Motor neuron (in vitro differentiated cells): ENCODE measurements at regions not wholly inside any gene's neighbourhood (a gene's known extent, or its start where the extent isn't known, plus 50 kb on each side); places are given as distances from the start of the nearest gene placed in this dataset.

Experiments used
- ATAC-seq, 8 experiments: fragments of 200-7000 bp; cut with Tn5 transposase; replicated peaks in 6 of 8; 2 replicates each; pipeline ENCODE4 v1.8.0; 2021; ENCODE audit warnings: mild to moderate bottlenecking in 8 of 8, moderate library complexity in 8 of 8
- H3K27ac ChIP-seq, 2 donors: fragments of 250-450 bp; sonication (Bioruptor Pico); 2 replicates each; pipeline ENCODE4 v1.9.0; 2021; ENCODE audit warnings: antibody characterized with exemption in 2 of 2, mild to moderate bottlenecking in 2 of 2, moderate library complexity in 1 of 2
- H3K4me1 ChIP-seq, 2 donors: fragments of 250-450 bp; sonication (Bioruptor Pico); replicated peaks in 1 of 2; 2 replicates each; pipeline ENCODE4 v1.6.1; 2021; ENCODE audit warnings: antibody characterized with exemption in 2 of 2, mild to moderate bottlenecking in 2 of 2, moderate library complexity in 1 of 2
- H3K4me3 ChIP-seq, 5 donors: fragments of 250-450 bp; sonication (Bioruptor Pico); 2 replicates each; pipeline ENCODE4 v1.9.0; 2021; ENCODE audit warnings: antibody characterized with exemption in 5 of 5, mild to moderate bottlenecking in 5 of 5, moderate library complexity in 4 of 5
- WGBS, 10 experiments: fragments of 450-650 bp; shearing (Covaris generic); methylation state at CpG; one replicate each; pipeline ENCODE4 v1.0.0; 2022; 5-methylcytosine and 5-hydroxymethylcytosine counted together
- in situ Hi-C, 9 experiments: fragments of 400-800 bp; cut with MboI; loops; one replicate each; pipeline ENCODE4 v1.15.0; 2021; ENCODE audit warnings: low sequenced_read_pairs in 9 of 9, low pct_unique_long_range_greater_than_20kb in 2 of 9; ENCODE audit not compliant: unreplicated experiment in 9 of 9

DNA sequence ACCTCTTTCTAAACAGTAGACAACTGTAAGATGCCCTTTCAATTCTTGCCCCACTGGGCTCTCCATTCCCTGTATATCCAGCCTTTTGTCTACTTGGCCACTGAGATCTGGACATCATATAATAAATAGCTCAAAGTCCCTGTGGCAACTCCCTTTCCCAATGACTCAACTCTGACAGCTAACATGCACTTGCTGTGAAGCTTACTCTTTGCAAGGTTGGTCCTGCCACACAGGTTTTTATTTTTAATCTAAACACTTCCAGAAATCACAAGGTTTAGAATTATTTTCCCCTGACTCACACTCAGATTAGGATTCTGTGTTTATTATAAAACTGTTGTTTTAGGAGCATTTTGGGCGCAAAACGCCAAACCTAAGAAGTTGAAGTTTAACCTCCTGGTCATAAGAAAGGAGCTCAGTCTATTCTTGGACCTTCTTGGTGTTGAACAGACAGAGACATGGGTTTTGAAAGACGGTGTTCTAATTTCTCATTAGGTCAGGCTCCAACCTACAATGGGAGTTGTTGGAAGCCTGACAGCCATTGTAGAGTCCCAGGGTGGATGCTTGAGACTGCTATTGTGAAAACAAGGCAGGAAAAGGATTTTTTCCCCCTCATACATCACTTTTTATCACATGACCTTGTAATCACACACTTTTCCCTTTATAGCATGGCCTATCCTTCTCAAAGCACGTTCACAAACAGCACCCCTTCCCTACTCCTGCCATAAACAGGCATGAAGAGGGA lies 124.7 kb upstream of the SERPINE2 start:
- in situ Hi-C loops, result no loop called here
- ATAC-seq, result no peak

DNA sequence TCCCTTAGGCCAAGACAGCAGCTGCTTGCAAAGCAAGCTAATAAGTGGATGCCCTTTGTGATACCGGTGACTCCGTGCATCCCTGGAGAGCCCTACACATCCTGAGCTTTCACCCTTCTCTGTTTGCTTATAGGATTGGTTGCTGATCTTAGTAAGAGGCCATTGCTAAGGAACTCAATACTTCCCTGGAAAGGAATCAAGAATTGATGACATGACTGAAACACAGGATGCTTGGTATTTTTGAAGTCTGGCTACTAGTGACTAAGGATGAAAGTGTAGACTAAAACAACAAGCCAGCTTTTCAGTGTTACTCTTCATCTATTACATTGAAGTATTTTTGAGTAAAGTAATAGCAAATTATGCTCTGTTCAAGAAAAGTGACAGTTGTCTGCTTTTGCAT lies 123.0 kb upstream of the SERPINE2 start:
- ATAC-seq, result no peak
- H3K4me1 ChIP-seq, result peaks cover 0 to 2% of the 10 kb centered on the region in 2 donors
- H3K4me3 ChIP-seq, result no peak overlapping the region
- in situ Hi-C loops, result no loop called here
- H3K27ac ChIP-seq, result no peak overlapping the region
- 92 to 100% (median 100%) methylated on average over 1 to 2 of the region's 2 CpGs; no CpG with 5 or more reads in 5 of the 10 experiments for WGBS, 10 experiments

More for the DNA sequence above, 124.7 kb upstream of the SERPINE2 start:
- H3K4me1 ChIP-seq, result peaks cover 0 to 2% of the 10 kb centered on the region in 2 donors
- WGBS, 10 experiments, result 14 to 100% (median 77%) methylated on average over 1 to 4 of the region's 4 CpGs; no CpG with 5 or more reads in 1 of the 10 experiments
- H3K4me3 ChIP-seq, result no peak overlapping the region
- no peak overlapping the region for H3K27ac ChIP-seq

- WGBS, 10 experiments, result 36 to 100% (median 58%) methylated on average over 1 to 2 of the region's 2 CpGs; no CpG with 5 or more reads in 5 of the 10 experiments
- no peak overlapping the region for H3K4me3 ChIP-seq
- H3K27ac ChIP-seq, result no peak overlapping the region
- peaks cover 0 to 2% of the 10 kb centered on the region in 2 donors for H3K4me1 ChIP-seq
- in situ Hi-C loops, result no loop called here
- ATAC-seq, result no peak
Observed at GRCh38 chr2:224161712-224162111, 122.6 kb upstream of the SERPINE2 start.

DNA sequence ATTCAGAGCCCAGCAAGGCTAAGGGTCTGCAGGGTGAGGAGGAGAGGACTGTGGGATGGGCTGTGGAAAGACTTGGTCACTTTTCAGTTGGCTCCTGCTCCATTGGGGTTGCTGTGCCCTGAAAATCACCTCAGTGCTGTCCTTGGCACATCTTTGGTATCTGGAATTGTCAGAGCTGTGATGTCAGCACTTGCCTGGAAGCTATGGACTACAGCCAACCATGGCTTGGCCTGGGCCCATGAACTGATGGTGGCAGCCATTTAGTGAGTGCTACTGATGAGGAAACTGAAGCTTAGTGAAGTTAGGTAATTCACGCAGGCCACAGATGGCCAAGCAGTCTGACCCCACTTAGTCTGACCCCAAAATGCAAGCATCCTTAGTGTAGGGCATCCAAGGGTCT lies 121.8 kb upstream of the SERPINE2 start:
- ATAC-seq, result no peak
- no peak overlapping the region for H3K4me3 ChIP-seq
- H3K27ac ChIP-seq, result no peak overlapping the region
- in situ Hi-C loops, result no loop called here
- peaks cover 0 to 2% of the 10 kb centered on the region in 2 donors for H3K4me1 ChIP-seq
- 100% methylated on average over 1 of the region's 1 CpG; no CpG with 5 or more reads in 9 of the 10 experiments for WGBS, 10 experiments

- WGBS, 10 experiments, result 55 to 100% (median 80%) methylated on average over 1 to 2 of the region's 3 CpGs; no CpG with 5 or more reads in 3 of the 10 experiments
Observed at GRCh38 chr2:224159345-224159928, 120.4 kb upstream of the SERPINE2 start.

GRCh38 chr2:224158831-224159230 lies 119.7 kb upstream of the SERPINE2 start:
- in situ Hi-C loops, result no loop called here
- no peak for ATAC-seq
- H3K4me1 ChIP-seq, result peaks cover 0 to 2% of the 10 kb centered on the region in 2 donors
- H3K27ac ChIP-seq, result no peak overlapping the region
- H3K4me3 ChIP-seq, result no peak overlapping the region

More at GRCh38 chr2:224159345-224159928, 120.4 kb upstream of the SERPINE2 start:
- in situ Hi-C loops, result no loop called here
- Histone ChIP-seq H3K4me1 (peaks cover 0 to 2% of the 10 kb centered on the region in 2 donors), H3K4me3 (no peak overlapping the region), H3K27ac (no peak overlapping the region)
- no peak for ATAC-seq

DNA sequence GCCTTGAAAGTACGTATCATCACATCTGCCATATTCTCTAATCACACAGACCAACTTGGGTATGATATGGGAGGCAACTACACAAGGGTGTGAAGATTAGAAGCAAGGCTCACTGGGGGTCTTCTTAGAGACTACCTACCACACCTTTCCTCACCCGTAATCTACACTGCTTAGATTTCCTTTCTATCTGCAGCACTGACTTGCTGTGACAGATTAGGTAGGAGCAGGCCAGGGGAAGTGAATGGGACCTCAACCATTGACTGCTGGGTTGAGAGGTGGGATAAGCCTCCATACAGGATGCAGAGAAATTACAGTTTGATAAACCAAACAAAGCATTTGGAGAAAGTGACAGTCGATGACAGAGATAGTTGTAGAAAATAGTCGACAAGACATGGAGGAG lies 119.0 kb upstream of the SERPINE2 start:
- 29 to 100% (median 89%) methylated on average over 1 to 3 of the region's 4 CpGs; no CpG with 5 or more reads in 4 of the 10 experiments for WGBS, 10 experiments
- no peak for ATAC-seq
- in situ Hi-C loops, result no loop called here
- no peak overlapping the region for H3K4me3 ChIP-seq
- peaks cover 0 to 2% of the 10 kb centered on the region in 2 donors for H3K4me1 ChIP-seq
- H3K27ac ChIP-seq, result no peak overlapping the region

- H3K27ac ChIP-seq, result no peak overlapping the region
- ATAC-seq, result no peak
- no peak overlapping the region for H3K4me3 ChIP-seq
- 80 to 100% (median 100%) methylated on average over 1 of the region's 1 CpG; no CpG with 5 or more reads in 6 of the 10 experiments for WGBS, 10 experiments
- H3K4me1 ChIP-seq, result peaks cover 0 to 2% of the 10 kb centered on the region in 2 donors
- in situ Hi-C loops, result no loop called here
Observed at GRCh38 chr2:224157655-224158054, 118.6 kb upstream of the SERPINE2 start.

DNA sequence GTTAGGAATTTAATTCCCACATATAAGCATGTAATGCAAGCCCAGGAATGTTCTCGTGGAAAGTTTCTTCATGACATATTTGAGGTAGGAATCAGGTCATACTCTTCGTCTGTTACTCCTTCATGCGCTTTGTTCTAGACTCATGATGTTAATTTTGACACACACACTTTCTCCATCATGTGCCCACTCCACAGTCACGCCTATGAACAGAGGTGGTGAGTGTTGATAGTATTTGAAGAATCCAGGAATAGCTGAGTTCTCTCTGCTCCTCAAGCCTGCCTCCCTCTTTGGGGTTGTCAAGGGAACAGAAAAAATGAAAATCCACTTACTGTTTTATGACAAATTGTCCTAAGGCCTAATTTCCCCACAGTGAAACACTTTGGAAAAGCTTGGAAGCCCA lies 117.3 kb upstream of the SERPINE2 start:
- Histone ChIP-seq H3K4me1 (no peaks in the 10 kb centered on the region), H3K4me3 (no peak overlapping the region), H3K27ac (no peak overlapping the region)
- 71 to 100% (median 80%) methylated on average over 1 to 4 of the region's 4 CpGs; no CpG with 5 or more reads in 3 of the 10 experiments for WGBS, 10 experiments
- ATAC-seq, result no peak
- in situ Hi-C loops, result no loop called here

- WGBS, 10 experiments, result 29 to 95% (median 77%) methylated on average over 1 to 3 of the region's 3 CpGs; no CpG with 5 or more reads in 1 of the 10 experiments
- ATAC-seq, result no peak
- in situ Hi-C loops, result no loop called here
- H3K27ac ChIP-seq, result no peak overlapping the region
- H3K4me1 ChIP-seq, result no peaks in the 10 kb centered on the region
- H3K4me3 ChIP-seq, result no peak overlapping the region
Observed at GRCh38 chr2:224155896-224156295, 116.8 kb upstream of the SERPINE2 start.

DNA sequence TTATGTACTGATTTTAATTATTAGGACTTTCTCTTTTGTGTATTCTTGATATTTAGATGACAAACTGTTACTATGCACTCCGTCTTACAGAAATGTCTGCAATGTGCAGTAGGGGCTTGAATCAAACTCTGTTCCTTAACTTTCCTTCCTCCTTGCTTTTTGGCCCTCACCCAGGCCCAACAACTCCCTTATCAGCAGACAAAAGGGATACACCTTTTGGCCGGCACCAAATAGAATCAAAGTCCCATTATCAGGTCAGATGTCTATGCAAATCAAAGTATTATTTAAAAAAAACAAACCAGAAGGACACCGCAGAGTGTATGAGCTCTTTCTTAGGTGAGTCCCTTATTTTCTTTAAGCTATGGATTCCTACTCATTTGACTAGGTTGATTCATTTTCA lies 116.3 kb upstream of the SERPINE2 start:
- Histone ChIP-seq H3K4me3 (no peak overlapping the region), H3K4me1 (no peaks in the 10 kb centered on the region), H3K27ac (no peak overlapping the region)
- WGBS, 10 experiments, result 51 to 100% (median 86%) methylated on average over 1 to 3 of the region's 3 CpGs; no CpG with 5 or more reads in 1 of the 10 experiments
- in situ Hi-C loops, result no loop called here
- ATAC-seq, result no peak

- H3K4me1 ChIP-seq, result no peaks in the 10 kb centered on the region
- 65 to 100% (median 90%) methylated on average over 1 to 7 of the region's 9 CpGs for WGBS, 10 experiments
- no peak overlapping the region for H3K27ac ChIP-seq
- no peak overlapping the region for H3K4me3 ChIP-seq
- no peak for ATAC-seq
- in situ Hi-C loops, result no loop called here
Observed at GRCh38 chr2:224151680-224152310, 112.7 kb upstream of the SERPINE2 start.

- ATAC-seq, result no peak
- in situ Hi-C loops, result no loop called here
- no peak overlapping the region for H3K27ac ChIP-seq
- H3K4me1 ChIP-seq, result no peaks in the 10 kb centered on the region
- H3K4me3 ChIP-seq, result no peak overlapping the region
- 44 to 100% (median 63%) methylated on average over 1 to 3 of the region's 3 CpGs; no CpG with 5 or more reads in 2 of the 10 experiments for WGBS, 10 experiments
Observed at GRCh38 chr2:224151161-224151560, 112.1 kb upstream of the SERPINE2 start.
